Endothelial cell of umbilical vein (primary cell): ENCODE measurements at regions not wholly inside any gene's neighbourhood (a gene's known extent, or its start where the extent isn't known, plus 50 kb on each side); places are given as distances from the start of the nearest gene placed in this dataset.

ENCODE experiments used
- BruUV-seq: library from RNA; stranded (reverse); fragments of 400-500 nt; replicated peaks from 2 replicates; lab custom pipeline; 2021; lab: Mats Ljungman, UMichigan
- CTCF ChIA-PET: fragments of 300-600, 350-600 bp; sonication (Branson Sonifier 250); formaldehyde crosslinking; loops from one replicate; lab custom pipeline; 2021; ENCODE audit warnings: antibody characterized with exemption, inconsistent platforms; lab: Charles Lee
- POLR2A ChIA-PET: fragments of 300-600, 350-600 bp; sonication (Branson Sonifier 250); formaldehyde crosslinking; loops from one replicate; lab custom pipeline; 2021; ENCODE audit warnings: antibody characterized with exemption, inconsistent platforms; lab: Charles Lee
- DNase-seq: peaks from one replicate; pipeline ENCODE4 v3.0.0-alpha.2; 2011; ENCODE audit warnings: low read depth, low spot score
- FAIRE-seq: peaks from 2 replicates; lab custom pipeline; 2011; peaks lifted over from hg19 to GRCh38; lab: Jason Lieb, UNC
- H2AFZ ChIP-seq: 2 replicates; pipeline ENCODE4 v1.6.0; 2012; ENCODE audit warnings: low read depth, low read length, control low read depth, inconsistent platforms
- H3K27ac ChIP-seq: 2 replicates; pipeline ENCODE4 v1.5.1; 2011; ENCODE audit warnings: low read depth, mild to moderate bottlenecking, control low read depth, low read length, moderate library complexity; ENCODE audit not compliant: insufficient read depth
- H3K27me3 ChIP-seq, 2 experiments: 2 replicates each; pipeline versions ENCODE4 v1.6.0 to v1.6.1; 2011; ENCODE audit warnings: low read length in 2 of 2, mixed read lengths in 1 of 2; ENCODE audit not compliant: control insufficient read depth in 2 of 2, insufficient read depth in 2 of 2
- H3K36me3 ChIP-seq, 2 experiments: 2 replicates in 1 of 2; 3 replicates in 1 of 2; pipeline ENCODE4 v1.5.1; 2011; ENCODE audit warnings: low read length in 2 of 2, mild to moderate bottlenecking in 1 of 2, moderate library complexity in 1 of 2; ENCODE audit not compliant: control insufficient read depth in 2 of 2, insufficient read depth in 2 of 2; ENCODE audit errors: extremely low read depth in 1 of 2
- H3K4me1 ChIP-seq: 3 replicates; pipeline ENCODE4 v1.5.1; 2011; ENCODE audit warnings: mild to moderate bottlenecking, low read length; ENCODE audit not compliant: control insufficient read depth, insufficient read depth; ENCODE audit errors: extremely low read depth
- H3K4me2 ChIP-seq: 2 replicates; pipeline ENCODE4 v1.6.1; 2011; ENCODE audit warnings: low read length, control low read depth, mixed read lengths; ENCODE audit not compliant: insufficient read depth
- H3K4me3 ChIP-seq, 3 experiments: fragments of 200-600 bp in 1 of 3; sonication (generic), shearing (Covaris generic) in 1 of 3; replicated peaks in 1 of 3; 2 replicates each; pipeline ENCODE4 v1.5.1; 2011 to 2016; ENCODE audit warnings: control low read depth in 3 of 3, low read length in 3 of 3, mild to moderate bottlenecking in 2 of 3, inconsistent platforms in 1 of 3, low read depth in 1 of 3, moderate library complexity in 1 of 3; ENCODE audit not compliant: insufficient read depth in 1 of 3
- H3K79me2 ChIP-seq: 2 replicates; pipeline ENCODE4 v1.6.0; 2012; ENCODE audit warnings: low read length, inconsistent platforms; ENCODE audit not compliant: control insufficient read depth, insufficient read depth
- H3K9ac ChIP-seq: replicated peaks from 2 replicates; pipeline ENCODE3; 2011; ENCODE audit warnings: low read length, control low read depth; ENCODE audit not compliant: insufficient read depth; ENCODE audit errors: extremely low read depth
- H3K9me1 ChIP-seq: replicated peaks from 3 replicates; pipeline ENCODE4 v1.6.0; 2011; ENCODE audit warnings: mild to moderate bottlenecking, low read length; ENCODE audit not compliant: control insufficient read depth, insufficient read depth; ENCODE audit errors: extremely low read depth
- H3K9me3 ChIP-seq: replicated peaks from 2 replicates; pipeline ENCODE4 v1.5.1; 2012; ENCODE audit warnings: low read length, inconsistent platforms; ENCODE audit not compliant: control insufficient read depth, insufficient read depth
- H4K20me1 ChIP-seq: replicated peaks from 2 replicates; pipeline ENCODE3; 2011; ENCODE audit warnings: mild to moderate bottlenecking, low read length; ENCODE audit not compliant: control insufficient read depth, insufficient read depth; ENCODE audit errors: extremely low read depth
- EZH2 ChIP-seq: IDR thresholded peaks from 2 replicates; pipeline ENCODE4 v1.6.1; 2012; ENCODE audit warnings: borderline replicate concordance, low read depth, mild to moderate bottlenecking, moderate library complexity, low read length, inconsistent platforms; ENCODE audit not compliant: severe bottlenecking
- FOS ChIP-seq: IDR thresholded peaks from 2 replicates; pipeline ENCODE4 v1.6.1; 2011; ENCODE audit warnings: mild to moderate bottlenecking, low read length, moderate library complexity, borderline replicate concordance; ENCODE audit not compliant: insufficient read depth
- GATA2 ChIP-seq: IDR thresholded peaks from 2 replicates; pipeline ENCODE4 v1.7.0; 2011; ENCODE audit warnings: low read depth, mild to moderate bottlenecking, moderate library complexity, mixed read lengths, low read length; ENCODE audit not compliant: insufficient read length, insufficient read depth
- JUN ChIP-seq: IDR thresholded peaks from 2 replicates; pipeline ENCODE4 v1.6.1; 2011; ENCODE audit warnings: borderline replicate concordance, low read depth; ENCODE audit not compliant: insufficient read length, insufficient read depth
- MYC ChIP-seq: IDR thresholded peaks from one replicate; pipeline ENCODE4 v1.6.1; 2011; ENCODE audit warnings: mild to moderate bottlenecking, low read depth, low read length
- POLR2A ChIP-seq: IDR thresholded peaks from 2 replicates; pipeline ENCODE4 v1.6.1; 2012; ENCODE audit warnings: low read depth, mild to moderate bottlenecking, control low read depth, low read length
- POLR2AphosphoS5 ChIP-seq: IDR thresholded peaks from 2 replicates; pipeline ENCODE4 v1.6.1; 2012; ENCODE audit warnings: low read depth, mild to moderate bottlenecking, control low read depth, low read length, moderate library complexity; ENCODE audit not compliant: insufficient read depth
- dilution Hi-C: fragments of 300-500 bp; cut with MboI; formaldehyde crosslinking; loops from one replicate; pipeline ENCODE4 v1.15.0; 2019; ENCODE audit warnings: low sequenced_read_pairs; ENCODE audit not compliant: extremely low pct_ligation_motif_present
- intact Hi-C: fragments of 100-400 bp; cut with micrococcal nuclease; formaldehyde crosslinking; loops from one replicate; pipeline ENCODE4 v1.10.0; 2022
- TF ChIP-seq, protein P1 (sequence below): IDR thresholded peaks from 2 replicates; pipeline ENCODE4 v1.6.1; 2011; ENCODE audit not compliant: insufficient read depth, insufficient read length
- TF ChIP-seq, protein P2 (sequence below), 2 donors: IDR thresholded peaks; 1 replicate in 1 of 2; 2 replicates in 1 of 2; pipeline ENCODE4 v1.5.1; 2011; ENCODE audit warnings: low read length in 2 of 2, mild to moderate bottlenecking in 2 of 2, moderate library complexity in 2 of 2, control low read depth in 1 of 2, inconsistent platforms in 1 of 2, low read depth in 1 of 2; ENCODE audit not compliant: insufficient read depth in 1 of 2; ENCODE audit errors: extremely low read depth in 1 of 2

- H3K9me1 ChIP-seq: no peaks in the 10 kb centered on the region
- no peak for FAIRE-seq
- dilution Hi-C loops: no loop called here
Observed at GRCh38 chr2:236367506-236368289, 103.5 kb upstream of the ASB18 start.

More at GRCh38 chr2:236367506-236368289, 103.5 kb upstream of the ASB18 start:
- no peak for DNase-seq
- no peak overlapping the region for H3K4me2 ChIP-seq
- H3K27me3 ChIP-seq: peaks cover 5 to 13% of the 10 kb centered on the region in 2 experiments
- H3K9ac ChIP-seq: no peak overlapping the region
- POLR2A ChIA-PET: no interaction called here
- no peaks in the 10 kb centered on the region for H3K4me1 ChIP-seq
- H3K36me3 ChIP-seq: no peaks in the 10 kb centered on the region
- intact Hi-C loops: no loop called here
- BruUV-seq: no TSS peak
- no peak for TF ChIP-seq MYC
- TF ChIP-seq POLR2A: no peak
- TF ChIP-seq EZH2: no peak
- TF ChIP-seq, protein P1, sequence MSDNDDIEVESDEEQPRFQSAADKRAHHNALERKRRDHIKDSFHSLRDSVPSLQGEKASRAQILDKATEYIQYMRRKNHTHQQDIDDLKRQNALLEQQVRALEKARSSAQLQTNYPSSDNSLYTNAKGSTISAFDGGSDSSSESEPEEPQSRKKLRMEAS: no peak
- no peak for TF ChIP-seq JUN
- TF ChIP-seq, protein P2, sequence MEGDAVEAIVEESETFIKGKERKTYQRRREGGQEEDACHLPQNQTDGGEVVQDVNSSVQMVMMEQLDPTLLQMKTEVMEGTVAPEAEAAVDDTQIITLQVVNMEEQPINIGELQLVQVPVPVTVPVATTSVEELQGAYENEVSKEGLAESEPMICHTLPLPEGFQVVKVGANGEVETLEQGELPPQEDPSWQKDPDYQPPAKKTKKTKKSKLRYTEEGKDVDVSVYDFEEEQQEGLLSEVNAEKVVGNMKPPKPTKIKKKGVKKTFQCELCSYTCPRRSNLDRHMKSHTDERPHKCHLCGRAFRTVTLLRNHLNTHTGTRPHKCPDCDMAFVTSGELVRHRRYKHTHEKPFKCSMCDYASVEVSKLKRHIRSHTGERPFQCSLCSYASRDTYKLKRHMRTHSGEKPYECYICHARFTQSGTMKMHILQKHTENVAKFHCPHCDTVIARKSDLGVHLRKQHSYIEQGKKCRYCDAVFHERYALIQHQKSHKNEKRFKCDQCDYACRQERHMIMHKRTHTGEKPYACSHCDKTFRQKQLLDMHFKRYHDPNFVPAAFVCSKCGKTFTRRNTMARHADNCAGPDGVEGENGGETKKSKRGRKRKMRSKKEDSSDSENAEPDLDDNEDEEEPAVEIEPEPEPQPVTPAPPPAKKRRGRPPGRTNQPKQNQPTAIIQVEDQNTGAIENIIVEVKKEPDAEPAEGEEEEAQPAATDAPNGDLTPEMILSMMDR (IDR thresholded peaks at IDR 0.05; ENCODE audit: extremely low read depth in 1 of 2, insufficient read depth in 1 of 2, low read depth in 1 of 2, low read length in 2 of 2): no peak
- TF ChIP-seq POLR2AphosphoS5: no peak
- no peak for TF ChIP-seq FOS
- TF ChIP-seq GATA2: no peak
- CTCF ChIA-PET: interaction anchor here (0.9 kb wide), 1 partner anchor 145 kb away, joined by 3 read pairs; no protein-coding TSS in a partner anchor
- no peaks in the 10 kb centered on the region for H3K79me2 ChIP-seq
- H3K4me3 ChIP-seq: no peak overlapping the region
- no peak overlapping the region for H2AFZ ChIP-seq
- H4K20me1 ChIP-seq: no peaks in the 10 kb centered on the region
- H3K27ac ChIP-seq: no peak overlapping the region
- H3K9me3 ChIP-seq: no peaks in the 10 kb centered on the region
